Erythroblast (primary cell): ENCODE measurements at regions not wholly inside any gene's neighbourhood (a gene's known extent, or its start where the extent isn't known, plus 50 kb on each side); places are given as distances from the start of the nearest gene placed in this dataset.
"Not testable (repeated sequence)": the region's sequence is repeated elsewhere in the genome, so short reads cannot be mapped to it uniquely, and the experiment has no call there.

Experiments
- DNase-seq, 2 experiments: peaks; one replicate each; lab custom pipeline; 2025; lab: John Stamatoyannopoulos, UW
- GATA1 ChIP-seq: IDR thresholded peaks from 2 replicates; pipeline ENCODE4 v1.6.1; 2011; ENCODE audit warnings: low read depth, mild to moderate bottlenecking, control low read depth, low read length, moderate library complexity
- POLR2A ChIP-seq: IDR thresholded peaks from 2 replicates; pipeline ENCODE4 v1.6.1; 2011; ENCODE audit warnings: mild to moderate bottlenecking, low read length

DNA sequence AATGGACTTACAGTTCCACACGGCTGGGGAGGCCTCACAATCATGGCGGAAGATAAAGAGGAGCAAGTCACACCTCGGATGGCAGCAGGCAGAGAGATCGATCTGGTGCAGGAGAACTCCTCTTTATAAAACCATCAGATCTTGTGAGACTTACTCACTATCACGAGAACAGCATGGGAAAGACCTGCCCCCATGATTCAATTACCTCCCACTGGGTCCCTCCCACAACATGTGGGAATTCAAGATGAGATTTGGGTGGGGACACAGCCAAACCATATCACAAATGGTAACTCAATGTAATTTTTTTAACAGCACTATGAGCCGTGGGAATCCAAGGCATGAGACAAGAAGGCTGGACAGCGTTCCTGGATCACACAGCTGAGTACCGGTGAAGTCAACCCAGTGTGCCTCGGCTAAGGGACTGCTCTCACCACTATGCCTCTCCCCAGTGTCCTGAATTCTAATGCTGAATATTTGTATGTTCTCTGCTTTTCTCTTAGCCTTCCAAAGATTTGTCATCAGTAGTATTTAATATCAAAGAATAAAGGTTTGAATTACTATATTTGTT, 84.3 kb downstream of the IRS2 start:
- DNase-seq: not testable (repeated sequence)

DNA sequence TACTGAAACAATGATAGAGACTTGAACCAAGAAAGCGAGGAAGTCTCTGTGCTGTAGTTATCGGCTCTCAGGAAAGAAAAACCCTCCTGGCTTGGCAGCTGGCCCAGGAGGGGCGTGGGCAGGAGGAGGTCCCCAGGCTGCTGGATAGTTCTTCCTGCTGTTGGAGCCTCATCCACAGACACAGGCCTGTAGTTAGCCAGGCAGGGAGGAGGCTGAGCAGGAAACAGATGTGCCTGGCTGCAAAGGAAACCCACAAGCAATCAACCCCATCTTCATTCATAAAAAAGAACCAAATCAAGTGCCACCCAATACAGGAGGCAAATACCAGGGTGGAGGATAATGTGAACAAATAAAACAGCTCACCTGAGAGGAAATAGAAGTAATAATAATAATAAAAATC, 86.2 kb downstream of the IRS2 start:
- no peak for TF ChIP-seq GATA1
- no peak for TF ChIP-seq POLR2A
- DNase-seq: peak; percentile 68 to 70

DNA sequence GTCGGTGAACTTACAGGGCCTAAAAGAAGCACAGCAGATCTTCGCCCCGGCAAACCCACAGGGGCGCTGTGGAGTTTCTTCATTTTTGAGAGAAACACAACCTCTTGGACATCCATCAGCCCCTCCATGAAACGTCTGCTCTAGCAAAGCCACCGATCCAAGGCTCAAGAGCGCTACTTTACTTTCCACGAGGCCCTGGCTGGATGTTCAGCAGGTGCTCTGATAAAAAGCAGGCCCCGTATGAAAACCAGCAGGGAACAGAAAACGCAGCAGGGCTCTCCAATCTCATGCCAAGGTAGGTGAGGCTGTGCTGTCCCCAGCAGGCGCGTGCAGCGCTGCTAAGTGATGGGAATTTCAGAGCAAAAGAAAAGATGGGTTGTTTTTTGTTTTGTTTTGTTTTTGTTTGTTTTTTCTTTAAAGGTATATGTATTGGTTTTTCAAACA, 86.7 kb downstream of the IRS2 start:
- no peak for TF ChIP-seq POLR2A
- no peak for TF ChIP-seq GATA1
- DNase-seq: peak in 1 of 2 experiments; percentile 4

DNA sequence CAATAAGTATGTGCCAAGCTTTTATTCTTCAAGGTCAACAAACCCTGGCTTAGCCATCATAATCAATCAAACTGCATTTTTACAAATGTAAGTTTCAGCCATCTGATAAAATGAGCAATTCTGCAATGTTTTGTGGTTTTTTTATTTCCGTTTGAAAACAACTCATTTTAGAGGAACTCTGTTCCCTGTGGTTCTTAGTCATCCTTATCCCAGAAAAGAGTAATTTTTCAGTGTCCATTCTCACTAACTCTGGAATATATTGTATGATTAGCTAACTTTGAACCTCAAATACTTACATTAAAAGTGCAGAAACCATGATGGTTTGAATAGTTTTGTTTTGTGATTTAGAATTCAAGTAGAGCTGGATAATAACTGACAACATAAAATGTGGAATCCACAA, 87.6 kb downstream of the IRS2 start:
- TF ChIP-seq GATA1 (no peak), POLR2A (no peak)
- DNase-seq: no peak

DNA sequence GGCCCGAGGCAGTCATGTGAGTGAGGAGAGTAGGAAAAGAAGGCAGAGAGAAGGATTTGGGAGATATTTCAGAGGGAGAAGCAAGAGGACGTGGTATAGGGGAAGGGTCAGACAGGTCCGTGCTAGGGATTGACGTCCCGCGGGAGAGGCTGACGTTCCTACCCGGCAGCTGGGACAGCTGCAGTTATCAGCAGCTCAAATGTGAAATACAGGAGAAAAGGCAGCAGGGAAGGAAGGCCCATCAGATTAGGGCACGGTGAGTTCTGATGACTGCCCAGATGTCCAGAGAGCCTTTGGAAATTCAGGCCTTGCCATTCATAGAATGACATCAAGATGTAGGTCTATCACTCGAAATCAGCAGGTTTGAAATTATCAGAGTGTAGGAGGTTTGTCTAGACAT, 88.4 kb downstream of the IRS2 start:
- TF ChIP-seq POLR2A (no peak), GATA1 (no peak)
- no peak for DNase-seq

DNA sequence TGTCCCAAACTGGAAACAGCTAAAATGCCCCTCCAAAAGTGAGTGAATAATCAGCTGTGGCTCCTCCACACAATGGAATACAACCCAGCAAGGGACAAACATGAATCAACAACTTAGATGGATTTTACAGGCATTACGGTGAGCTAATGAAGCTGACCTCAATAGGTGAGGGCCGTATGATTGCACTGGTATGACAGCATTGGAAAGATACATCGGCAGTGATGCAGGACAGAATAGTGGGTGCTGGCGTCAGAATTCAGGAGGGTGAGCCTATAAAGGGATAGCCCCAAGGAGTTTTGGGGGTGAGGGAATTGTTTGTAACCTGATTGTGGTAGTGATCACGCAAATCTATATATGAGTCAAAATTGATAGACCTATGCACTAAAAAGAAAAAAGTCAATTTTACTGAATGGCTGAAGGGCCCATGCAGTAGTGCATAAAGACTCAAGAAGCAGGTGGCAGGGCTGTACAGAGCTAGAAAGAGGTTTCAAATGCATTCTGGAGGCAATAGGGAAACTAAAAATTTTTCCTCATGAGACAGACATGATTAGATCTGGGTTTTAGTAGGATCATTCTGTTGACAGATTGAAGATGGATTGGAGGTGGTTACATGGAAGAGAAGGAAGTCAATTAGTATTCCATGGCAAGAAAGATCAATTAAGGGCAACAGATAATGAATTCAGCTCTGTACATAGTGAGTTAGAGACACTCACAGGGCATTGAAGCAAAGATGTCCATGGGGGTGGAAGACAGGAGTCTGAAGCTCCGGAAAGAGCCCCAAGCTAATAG, 90.8 kb downstream of the IRS2 start:
- TF ChIP-seq POLR2A (no peak), GATA1 (no peak)
- peak in 1 of 2 experiments; percentile 41 for DNase-seq

DNA sequence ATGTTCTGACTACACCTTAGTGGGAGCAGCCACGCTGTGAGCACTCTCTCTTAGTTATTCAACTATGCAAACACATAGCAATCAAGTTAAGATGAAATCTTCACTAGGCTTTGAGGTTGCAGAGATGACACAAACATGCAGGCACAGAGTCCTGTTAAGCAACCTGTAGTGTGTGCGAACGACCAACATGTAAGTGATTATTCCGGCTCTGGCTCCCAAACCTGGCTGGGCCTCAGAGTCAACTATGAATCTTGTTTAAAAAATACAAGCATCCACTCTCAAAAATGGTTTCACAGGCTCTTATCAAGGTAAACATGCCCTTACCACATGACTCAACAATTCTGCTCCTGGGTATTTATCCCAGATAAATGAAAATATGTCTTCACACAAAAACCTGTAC, 91.4 kb downstream of the IRS2 start:
- peak; percentile 16 to 41 for DNase-seq
- TF ChIP-seq POLR2A: no peak
- no peak for TF ChIP-seq GATA1

DNA sequence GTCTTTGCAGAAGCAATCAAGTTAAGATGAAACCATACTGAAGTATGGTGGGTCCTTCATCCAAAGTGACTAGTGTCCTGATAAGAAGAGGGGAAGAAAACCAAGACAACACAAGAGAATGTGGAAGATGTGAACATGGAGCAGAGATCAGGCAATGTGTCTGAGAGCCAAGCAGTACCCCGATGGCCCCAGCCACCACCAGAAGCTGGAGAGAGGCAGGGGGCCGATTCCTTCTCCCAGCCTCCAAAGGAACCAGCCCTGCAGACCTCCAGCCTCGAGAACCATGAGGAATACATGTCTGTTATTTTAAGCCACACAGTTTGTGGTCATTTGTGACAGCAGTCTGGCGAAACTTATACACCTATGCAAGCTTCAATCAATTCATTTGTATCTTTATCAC, 93.2 kb downstream of the IRS2 start:
- TF ChIP-seq POLR2A: no peak
- no peak for TF ChIP-seq GATA1
- no peak for DNase-seq

DNA sequence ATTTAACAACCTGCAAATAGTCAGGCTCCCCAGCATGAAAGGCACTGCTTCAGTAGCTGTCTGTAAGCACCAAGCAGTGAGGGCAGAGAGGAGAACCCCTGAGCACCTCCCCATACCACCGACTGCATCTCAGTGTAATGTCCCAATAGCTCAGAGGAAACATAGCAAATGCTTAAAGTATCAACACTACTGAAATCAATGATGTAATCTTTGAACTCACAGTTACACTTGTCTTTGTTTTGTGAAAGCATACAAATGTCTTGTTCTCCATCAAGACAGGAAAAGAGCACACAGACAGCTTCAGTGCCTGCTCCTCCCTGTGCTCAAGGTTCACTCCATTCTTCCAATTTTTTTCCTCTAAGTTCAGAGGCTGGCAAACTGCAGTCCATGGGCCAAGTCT, 94.7 kb downstream of the IRS2 start:
- TF ChIP-seq GATA1: no peak
- no peak for TF ChIP-seq POLR2A
- DNase-seq: no peak

DNA sequence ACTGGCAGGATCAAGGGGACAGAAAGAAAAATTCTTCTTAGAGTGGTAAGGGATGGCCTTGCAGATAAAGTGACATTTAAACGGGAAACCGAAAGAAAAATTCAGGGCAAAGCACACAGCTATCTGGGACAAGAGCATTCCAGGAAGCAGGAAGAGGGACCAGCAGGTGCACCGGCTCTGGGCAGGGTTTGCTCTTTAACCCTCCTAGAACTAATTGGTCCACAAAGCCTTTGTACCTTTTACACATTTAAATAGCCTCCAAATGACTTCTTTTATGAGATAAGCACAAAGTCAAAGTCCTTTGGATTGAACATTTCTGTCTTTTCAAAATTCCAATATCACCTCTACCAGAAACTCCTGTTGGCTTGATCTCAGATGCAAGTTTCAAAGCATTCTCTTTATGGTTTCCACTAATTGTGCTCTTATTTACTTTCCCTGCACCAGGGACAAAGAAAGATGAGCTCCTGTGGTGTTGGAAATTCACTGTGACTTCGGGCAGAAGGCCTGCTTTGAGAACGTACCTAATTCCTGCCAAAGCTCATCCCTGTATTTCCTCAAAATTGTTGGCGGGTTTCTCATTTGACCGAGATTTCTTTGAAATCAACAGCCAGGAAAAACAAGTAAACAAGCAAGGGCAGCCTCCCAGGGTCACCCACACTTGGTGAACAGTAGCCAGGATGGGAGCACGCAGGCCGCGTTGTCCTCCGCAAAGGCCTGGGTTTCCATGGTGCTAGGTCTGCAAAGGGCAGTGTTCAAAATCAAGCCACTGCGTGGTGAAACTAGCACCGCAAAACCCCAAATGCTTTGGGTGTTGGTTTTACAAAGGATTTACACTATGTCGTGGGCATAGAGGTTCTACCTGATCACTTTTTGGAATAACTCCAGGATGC, 98.6 kb downstream of the IRS2 start:
- TF ChIP-seq GATA1 (no peak), POLR2A (no peak)
- DNase-seq: no peak

DNA sequence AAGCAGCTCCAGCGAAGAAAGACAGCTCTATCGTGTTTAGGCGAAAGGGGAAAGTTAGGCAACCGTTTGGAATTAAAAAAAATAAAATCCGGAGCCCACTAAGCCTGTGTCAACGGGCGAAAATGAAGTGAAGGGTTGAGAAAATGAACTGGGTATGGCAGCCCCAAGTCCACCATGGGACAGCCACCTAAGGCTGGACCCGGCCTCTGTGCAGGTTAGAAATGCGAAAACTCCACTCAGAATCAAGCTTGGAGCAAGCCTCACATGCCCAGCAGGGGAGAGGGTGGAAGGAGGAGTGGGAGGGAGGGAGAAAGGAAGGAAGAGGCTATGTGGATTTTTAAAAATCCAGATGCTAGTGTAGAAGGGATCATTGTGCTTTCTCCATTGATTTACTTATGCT, 101.2 kb downstream of the IRS2 start:
- no peak for DNase-seq
- no peak for TF ChIP-seq POLR2A
- no peak for TF ChIP-seq GATA1

DNA sequence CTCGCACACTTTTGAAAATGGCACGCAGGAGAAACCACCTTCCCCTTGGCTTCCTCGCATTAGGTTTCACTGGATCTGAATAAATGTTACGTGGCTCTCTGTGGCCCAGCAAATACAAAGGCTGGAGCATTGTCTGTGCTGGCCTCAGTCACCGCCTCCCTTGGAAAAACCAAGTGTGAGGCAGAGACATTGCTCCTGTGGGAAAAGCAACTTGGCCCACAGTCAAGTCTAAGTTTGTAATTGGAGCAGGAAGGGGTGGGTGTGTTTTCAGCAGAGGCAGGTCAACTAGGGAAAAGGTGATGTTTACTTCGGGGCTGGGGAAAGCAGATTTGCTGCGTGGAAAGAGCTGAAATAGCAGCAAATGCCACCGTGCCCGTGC, 101.6 kb downstream of the IRS2 start:
- DNase-seq: no peak
- TF ChIP-seq GATA1 (no peak), POLR2A (no peak)

DNA sequence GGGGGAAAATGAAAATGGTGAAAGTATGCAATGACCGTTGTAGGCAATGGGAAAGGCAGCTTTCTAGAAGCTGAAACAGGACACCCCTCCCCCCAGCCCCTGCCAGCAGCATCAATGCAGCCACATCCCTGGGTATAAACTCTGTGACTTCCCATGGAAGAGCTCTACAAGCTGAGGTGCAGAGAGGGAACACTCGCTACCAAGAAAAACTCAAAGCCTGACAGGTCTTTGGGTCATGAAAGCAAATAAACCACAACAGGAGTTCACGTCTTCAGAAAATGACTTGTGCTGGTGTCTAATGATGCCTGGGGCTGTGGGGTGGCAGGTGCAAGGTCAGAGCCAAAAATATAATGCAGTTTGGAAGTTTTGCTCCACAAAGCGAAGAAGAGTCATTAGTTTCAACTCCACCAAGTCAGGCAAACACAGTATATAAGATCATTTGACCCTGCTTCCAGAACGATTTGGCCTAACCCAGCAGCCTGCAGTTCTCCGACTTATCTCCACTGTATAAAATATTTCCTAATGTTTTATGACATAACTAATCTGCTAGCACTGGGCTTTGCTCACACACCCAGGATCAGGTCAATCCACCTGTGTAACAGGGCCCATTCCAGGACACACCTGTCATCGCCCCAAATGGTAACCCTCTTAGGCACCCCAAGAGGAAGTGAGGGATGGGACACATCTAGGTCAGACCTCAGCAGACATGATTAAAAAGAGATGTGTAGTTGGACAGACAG, 102.1 kb downstream of the IRS2 start:
- DNase-seq: no peak
- TF ChIP-seq POLR2A (no peak), GATA1 (no peak)

DNA sequence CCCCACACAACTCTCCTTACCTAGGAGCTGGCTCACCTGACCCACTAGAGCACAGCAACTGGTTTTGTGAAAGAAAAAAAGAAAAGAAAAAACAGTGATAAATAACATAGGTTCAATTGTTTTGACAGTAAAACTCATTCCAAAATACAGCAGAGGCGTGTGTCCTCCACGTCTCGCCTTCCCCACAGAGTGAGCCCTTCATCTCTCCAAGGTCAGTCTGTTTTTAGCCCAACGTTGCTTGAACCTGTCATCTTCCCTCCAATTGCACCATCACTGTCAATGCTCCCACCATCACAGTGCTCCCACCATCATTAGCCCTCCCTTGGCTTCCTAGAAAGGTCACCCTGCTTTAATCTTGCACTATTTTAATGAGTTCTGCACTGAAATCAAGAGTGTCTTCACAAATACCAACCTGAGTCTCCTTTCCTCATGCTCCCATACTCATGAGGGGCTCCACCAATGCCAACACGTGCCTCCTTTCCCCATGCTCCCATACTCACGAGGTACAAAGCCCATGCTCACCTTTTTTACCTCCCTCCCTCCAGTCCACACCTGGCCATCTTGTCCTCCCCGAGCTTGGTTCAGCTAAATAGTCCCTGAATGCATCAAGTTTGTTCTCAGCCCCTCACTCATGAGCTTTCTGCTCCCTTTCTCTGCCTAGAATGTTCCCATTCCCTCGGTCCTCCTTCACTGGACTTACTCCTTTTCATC, 103.7 kb downstream of the IRS2 start:
- DNase-seq: no peak
- no peak for TF ChIP-seq POLR2A
- no peak for TF ChIP-seq GATA1
